Kidney glomerular epithelial cell (primary cell): ENCODE measurements at regions not wholly inside any gene's neighbourhood (a gene's known extent, or its start where the extent isn't known, plus 50 kb on each side); places are given as distances from the start of the nearest gene placed in this dataset.

Experiments
- DNase-seq: peaks from one replicate; lab custom pipeline; 2025; lab: John Stamatoyannopoulos, UW

DNA sequence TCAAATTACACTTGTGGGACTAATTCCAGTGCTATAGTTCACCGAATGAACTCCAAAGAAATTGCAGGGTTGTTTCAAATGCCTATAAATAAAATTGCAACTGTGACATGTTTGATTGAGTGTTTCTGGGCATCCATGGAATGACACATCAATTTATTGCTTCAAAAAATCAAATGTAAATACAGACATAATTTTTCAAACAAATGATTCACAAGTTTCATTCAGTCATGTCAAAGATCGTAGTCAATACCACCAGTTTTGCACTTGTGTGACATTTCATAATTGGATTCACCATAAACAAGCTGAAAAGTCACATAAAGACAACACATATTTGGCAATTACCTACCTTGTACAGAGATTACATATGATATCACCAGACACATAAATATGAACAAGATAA, 350.8 kb downstream of the CDH2 start:
- no peak for DNase-seq

GRCh38 chr18:27825689-27826088, 351.2 kb downstream of the CDH2 start:
- no peak for DNase-seq

DNA sequence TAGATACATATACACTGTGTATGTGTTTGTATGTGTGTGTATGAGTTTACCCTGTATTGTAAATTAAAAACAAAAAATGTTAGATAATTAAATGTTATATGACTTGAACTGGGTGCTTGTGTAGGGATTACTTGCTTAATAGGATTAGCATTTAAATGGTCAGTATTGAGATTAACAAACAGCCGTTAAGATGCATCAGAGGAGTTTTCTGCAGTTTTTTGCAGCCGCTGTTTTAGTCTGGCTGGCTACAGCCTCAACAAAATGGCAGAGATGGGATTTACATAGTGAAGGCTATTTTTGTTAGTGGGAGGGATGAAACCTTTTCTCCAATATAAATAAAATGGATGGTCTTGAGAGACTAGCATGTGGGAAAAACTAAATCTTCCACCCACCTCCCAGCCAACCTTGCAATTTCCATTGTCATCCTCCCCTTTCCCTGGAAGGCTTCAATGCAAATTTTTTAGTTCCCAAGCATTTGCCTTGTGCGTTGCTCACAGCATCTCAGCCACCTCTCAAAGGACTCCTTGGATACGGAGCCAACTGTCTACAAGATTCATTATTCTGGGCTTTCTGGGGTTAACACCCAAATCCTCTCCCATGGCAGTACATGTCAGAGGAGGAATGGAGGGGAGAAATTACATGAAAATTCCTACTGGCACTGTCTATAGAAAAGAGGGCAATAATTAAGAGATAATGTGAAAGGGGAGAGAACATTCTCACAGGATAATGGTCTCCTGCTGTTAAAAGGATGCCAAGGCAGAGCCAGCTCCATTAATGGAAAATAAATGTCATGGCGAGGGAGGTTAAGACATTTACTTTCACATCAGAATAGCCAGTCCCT, 351.9 kb downstream of the CDH2 start:
- no peak for DNase-seq

DNA sequence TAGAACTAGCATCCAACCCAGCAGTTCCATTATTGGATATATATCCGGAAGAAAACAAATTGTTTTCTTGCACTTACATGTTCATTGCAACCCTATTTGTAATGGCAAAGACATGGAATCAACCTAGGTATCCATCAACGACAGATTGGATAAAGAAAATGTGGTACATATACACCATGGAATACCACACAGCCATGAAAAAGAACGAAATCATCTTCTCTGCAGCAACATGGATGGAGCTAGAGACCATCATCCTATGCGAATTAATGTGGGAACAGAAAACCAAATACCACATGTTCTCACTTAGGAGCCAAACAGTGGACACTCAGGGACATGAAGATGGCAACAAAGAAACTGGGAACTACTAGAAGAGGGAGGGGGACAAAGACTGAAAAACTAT, 352.7 kb downstream of the CDH2 start:
- no peak for DNase-seq

DNA sequence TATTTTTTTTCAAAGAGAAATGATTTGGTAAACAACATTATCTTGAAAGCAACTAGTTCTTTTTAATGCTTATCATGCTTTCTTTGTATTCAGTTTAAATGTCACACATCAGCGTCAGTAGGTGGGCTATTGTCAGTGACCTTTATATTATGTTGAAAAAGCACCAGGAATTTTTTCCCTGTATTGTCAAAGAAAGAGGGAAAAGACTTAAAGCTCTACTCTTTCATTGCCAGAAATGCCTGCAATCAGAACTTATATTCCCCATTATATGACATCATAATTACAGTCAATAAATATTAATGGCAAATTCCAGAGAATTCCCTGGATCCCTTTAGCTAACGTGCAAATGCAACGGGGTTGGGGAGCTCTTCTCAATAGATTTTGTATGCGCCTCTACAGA, 353.9 kb downstream of the CDH2 start:
- DNase-seq = no peak

- DNase-seq = peak; percentile 24
These were observed 368.2 kb downstream of the CDH2 start for GRCh38 chr18:27808683-27809082.

- DNase-seq = no peak
These were observed 373.0 kb downstream of the CDH2 start for GRCh38 chr18:27803957-27804356.

DNA sequence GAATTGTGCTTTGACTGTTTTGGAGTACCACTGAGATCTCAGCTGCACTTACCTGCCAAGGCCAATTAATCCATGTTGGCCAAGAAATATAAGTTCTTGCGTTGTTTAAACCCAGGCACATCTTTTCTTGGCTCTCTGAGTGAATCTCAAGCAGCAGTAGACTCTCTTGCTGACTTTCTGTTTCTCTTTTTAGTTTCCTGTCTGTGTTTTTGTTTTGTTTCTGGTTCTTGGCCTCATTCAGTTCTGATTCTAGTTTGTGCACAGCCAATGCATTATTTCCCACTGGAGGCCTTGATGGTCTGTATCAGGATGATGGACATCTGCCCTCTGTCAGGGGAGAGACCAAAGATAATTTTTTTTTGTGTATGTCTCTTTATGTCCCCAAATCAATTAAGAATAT, 379.4 kb downstream of the CDH2 start:
- DNase-seq = no peak

GRCh38 chr18:27794181-27794926, 382.6 kb downstream of the CDH2 start:
- no peak for DNase-seq

DNA sequence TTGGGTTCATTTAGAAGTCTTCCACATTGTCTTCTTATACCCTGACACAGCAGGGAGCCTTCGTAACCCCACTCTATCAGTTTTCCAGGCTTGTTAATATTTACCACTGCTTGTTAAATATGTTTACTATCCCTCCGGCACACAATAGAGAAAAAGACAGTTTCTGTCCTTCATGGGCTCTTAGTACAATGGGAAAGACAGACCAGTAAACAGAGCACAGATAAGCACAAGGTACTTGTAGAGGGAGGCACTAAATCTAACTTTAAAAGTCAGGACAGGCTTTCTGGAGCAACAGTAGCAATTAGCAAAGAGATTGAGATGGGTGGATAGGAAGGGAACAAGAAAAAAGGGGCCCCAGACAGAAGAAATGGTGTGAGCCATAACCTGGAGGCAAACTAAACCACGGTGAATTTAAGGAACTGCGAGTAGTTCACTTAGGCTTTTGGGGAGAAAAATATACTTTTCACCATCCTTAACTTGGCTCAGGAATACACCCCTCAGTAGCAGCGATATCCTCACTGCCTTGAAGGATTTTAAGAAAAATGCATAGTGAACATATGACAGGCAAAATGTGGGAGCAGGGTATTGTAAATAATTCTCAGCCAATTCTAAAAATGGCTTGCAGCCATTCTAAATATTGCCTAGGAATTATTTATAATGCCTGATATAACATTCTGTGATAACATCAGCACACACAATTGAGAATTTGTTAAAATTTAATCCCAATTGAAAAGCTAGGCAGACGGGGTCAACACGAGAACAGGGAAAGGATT, 383.7 kb downstream of the CDH2 start:
- DNase-seq = no peak

DNA sequence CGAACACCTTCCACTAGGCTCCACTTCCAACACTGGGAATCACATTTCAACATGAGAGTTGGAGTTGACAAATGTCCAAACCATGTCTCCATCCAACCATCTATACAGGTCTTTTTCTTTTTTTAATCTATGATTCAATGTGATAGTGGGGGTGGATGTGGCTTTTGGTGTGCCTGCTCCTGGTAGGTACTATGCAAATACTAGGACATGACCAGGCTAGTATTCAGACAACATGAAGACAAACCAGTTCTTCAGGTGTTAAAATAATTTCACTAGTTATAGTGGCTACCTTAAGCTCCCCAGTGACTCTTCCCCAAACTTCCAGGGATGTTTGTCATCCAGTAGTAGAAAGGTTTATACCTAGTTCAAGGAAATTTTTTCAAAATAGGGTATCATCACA, 387.5 kb downstream of the CDH2 start:
- no peak for DNase-seq

DNA sequence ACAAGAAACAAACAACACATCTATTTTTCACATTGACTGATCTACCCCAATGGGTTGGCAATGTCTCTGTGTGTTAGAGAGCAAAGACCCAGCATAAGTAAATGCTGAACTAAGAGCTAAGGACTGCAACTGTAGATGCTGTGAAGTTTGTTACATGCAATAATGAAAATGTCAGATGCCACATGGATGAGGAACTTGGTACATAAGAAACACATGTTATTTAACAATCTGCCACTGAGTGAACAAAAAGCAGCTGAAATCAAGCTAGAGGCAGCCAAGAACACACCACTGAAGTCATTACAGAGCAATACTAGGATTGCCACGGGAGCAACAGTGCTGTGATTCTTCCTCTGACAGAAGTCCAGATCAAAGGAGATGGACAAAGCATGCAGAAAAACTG, 389.4 kb downstream of the CDH2 start:
- no peak for DNase-seq

DNA sequence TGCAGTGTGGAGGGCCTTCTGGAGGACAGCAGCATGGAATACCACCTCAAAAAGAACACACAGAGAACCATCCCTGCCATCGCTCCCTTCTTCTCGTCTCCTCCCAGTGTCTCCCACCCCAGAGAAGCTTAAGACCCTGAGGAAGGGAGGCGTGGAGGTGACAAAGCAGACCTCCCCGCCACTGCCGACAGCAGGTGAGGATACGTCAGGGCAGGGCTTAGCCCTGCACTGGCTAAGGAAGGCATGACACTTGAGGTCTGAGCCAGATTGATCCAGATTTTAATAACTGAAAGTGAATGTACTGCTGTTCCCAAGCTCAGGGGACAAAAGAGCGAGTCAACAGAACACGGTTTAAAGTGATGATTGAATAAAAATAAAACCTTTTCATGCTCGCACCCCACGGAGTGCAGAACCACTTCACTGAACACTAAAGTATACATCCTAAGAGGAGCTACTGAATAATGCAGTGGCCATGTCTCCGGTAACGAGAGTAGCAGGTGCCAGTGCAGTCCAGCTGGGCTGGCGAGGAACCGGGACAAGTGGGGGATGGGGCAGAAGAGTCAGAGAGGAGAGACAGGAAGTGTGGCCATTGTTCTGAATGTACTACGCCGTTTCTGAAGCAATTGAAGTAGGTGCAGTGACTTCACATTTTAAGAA, 391.0 kb downstream of the CDH2 start:
- no peak for DNase-seq

- no peak for DNase-seq
These were observed 396.7 kb downstream of the CDH2 start for GRCh38 chr18:27780061-27780745.

- no peak for DNase-seq
These were observed 398.0 kb downstream of the CDH2 start for GRCh38 chr18:27778925-27779324.

DNA sequence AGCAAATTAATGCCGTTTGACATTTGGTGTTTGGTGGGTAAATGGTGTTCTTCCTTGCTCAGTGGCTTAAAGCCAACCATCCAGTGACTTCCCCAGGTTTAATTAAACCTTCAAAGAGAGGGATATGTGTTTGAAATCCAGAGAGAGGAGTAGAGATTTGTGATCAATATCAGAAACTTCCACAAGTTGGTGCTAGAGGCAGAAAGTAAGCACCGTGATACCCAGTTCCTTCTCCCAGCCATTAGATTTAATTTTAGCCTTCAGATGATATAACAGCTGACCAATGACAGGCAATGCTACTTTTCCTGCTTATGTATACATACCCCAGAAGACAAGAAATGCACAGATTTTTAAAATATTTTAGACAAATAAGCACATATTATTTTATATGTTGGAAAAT, 398.5 kb downstream of the CDH2 start:
- peak; percentile 62 for DNase-seq

DNA sequence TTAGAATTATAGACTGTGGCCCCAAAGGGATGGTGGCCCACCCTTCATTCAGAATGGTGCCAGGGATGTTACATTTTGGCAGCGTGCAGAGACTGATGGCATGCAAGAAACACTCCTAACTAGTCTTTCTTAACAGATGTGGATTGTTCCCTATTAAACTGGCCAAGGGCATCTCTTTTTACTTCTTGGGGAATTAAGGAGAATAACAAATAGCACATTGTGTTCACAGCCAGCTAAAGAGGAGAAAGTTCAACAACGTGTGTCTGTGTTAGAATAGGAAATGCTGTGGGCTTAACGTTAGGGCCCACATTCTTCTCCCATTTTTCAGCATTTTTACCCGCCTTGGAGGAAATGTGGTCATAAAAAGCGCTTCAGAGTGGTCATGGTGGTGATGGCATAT, 404.8 kb downstream of the CDH2 start:
- DNase-seq = no peak

DNA sequence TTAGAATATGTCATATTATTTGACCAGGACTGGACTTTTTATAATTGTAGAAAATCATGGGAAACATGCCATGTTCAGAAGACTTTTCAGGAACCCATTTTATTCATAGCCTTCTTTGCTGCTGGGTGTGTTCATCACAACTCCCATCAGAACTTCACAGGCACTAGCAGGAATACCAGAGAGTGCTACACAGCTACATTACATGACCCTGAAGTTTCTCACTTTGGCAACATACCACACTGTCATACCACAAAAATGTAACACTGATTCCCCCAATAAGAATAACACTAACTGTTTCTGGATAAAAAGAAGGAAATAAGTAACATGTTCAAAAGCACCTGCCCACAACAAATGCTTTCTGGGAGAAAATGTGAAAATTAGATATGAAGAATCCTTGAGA, 405.4 kb downstream of the CDH2 start:
- DNase-seq = no peak

DNA sequence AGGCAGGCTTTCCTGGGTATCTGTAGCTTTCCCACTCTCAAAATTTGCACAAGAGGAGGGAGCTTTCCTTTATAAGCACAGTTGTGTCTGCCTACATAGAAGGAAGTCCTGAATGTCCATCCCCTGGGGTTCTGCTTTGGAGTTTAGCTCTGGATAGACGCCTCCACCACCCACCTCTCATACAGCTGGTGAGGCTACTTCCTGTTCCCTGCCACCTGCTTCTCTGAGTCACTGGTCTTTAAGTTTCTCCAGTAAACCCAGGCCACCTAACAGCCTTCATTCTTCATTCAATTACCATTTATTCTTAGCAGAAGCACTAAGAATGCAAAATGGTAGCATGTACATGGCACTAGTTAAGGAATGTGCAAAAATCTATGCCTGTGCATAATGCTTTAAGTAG, 407.8 kb downstream of the CDH2 start:
- no peak for DNase-seq

DNA sequence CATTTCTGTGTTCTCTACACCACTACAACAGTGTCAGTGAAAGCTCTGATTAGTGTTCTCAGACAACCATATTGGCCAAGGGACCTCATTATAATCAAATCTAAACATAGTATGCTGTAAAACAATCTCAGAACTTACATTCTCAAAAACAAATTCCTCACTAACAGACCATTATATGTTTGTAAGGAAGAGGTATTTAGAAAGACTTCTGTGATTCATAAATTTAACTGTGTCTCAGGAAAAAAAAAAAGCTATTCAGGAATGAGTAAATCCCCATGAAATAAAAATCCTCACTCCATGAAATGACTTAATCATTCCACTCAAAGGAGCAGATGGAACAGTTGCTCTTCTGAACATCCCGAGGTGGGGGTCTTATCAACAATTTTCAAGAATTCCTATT, 413.0 kb downstream of the CDH2 start:
- DNase-seq = no peak

GRCh38 chr18:27763341-27763740, 413.6 kb downstream of the CDH2 start:
- DNase-seq = peak; percentile 51

- peak; percentile 48 for DNase-seq
These were observed 414.9 kb downstream of the CDH2 start for GRCh38 chr18:27762054-27762453.
